ENCODE measurements at regions not wholly inside any gene's neighbourhood (a gene's known extent, or its start where the extent isn't known, plus 50 kb on each side); places are given as distances from the start of the nearest gene placed in this dataset.
"Not testable (repeated sequence)": the region's sequence is repeated elsewhere in the genome, so short reads cannot be mapped to it uniquely, and the experiment has no call there.

GRCh38 chr6:115582386-115582785 lies 478.3 kb downstream of the FRK start:
- ChIA-PET CTCF (ENCODE audit: low intra/inter-chr PET ratio, low total read pairs) (no interaction called here), POLR2A (no interaction called here)
- Histone ChIP-seq H3K9ac (ENCODE audit: insufficient read depth, low read depth, low read length) (no peak overlapping the region), H3K36me3 (replicated peaks in 1 of 2; ENCODE audit: control insufficient read depth in 1 of 2, insufficient read depth in 2 of 2, low read length in 2 of 2) (no peaks in the 10 kb centered on the region), H3K4me3 (replicated peaks in 1 of 3; ENCODE audit: insufficient read depth in 1 of 3, low read depth in 2 of 3, low read length in 3 of 3) (no peak overlapping the region), H3K27ac (ENCODE audit: extremely low read length, insufficient read depth, low read length) (no peak overlapping the region), H3K79me2 (ENCODE audit: insufficient read depth, low read length) (no peaks in the 10 kb centered on the region), H3K4me1 (ENCODE audit: insufficient read depth, low read length) (no peaks in the 10 kb centered on the region), H2AFZ (ENCODE audit: low read length) (no peak overlapping the region), H3K4me2 (ENCODE audit: low read depth, low read length) (no peak overlapping the region), H3K9me3 (ENCODE audit: low read length) (no peaks in the 10 kb centered on the region), H4K20me1 (ENCODE audit: insufficient read depth, low read length) (no peaks in the 10 kb centered on the region), H3K27me3 (ENCODE audit: control insufficient read depth in 1 of 2, insufficient read depth in 2 of 2, low read length in 2 of 2) (no peaks in the 10 kb centered on the region)
- no peak for TF ChIP-seq ZNF629 (CRISPR knock-in tag; conservative IDR thresholded peaks at IDR 0.05)
- TF ChIP-seq RFX1 (IDR thresholded peaks at IDR 0.05) = no peak
- TF ChIP-seq, protein P1, sequence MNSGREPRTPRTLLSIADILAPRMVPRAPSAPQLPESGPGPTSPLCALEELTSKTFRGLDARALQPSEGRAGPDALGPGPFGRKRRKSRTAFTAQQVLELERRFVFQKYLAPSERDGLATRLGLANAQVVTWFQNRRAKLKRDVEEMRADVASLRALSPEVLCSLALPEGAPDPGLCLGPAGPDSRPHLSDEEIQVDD (CRISPR knock-in tag; IDR thresholded peaks at IDR 0.05; ENCODE audit: borderline replicate concordance) = no peak
- TF ChIP-seq ZFX (CRISPR knock-in tag; IDR thresholded peaks at IDR 0.05; ENCODE audit: low read depth) = no peak
- TF ChIP-seq ZNF121 (CRISPR knock-in tag; IDR thresholded peaks at IDR 0.05) = no peak
- TF ChIP-seq, protein P2, sequence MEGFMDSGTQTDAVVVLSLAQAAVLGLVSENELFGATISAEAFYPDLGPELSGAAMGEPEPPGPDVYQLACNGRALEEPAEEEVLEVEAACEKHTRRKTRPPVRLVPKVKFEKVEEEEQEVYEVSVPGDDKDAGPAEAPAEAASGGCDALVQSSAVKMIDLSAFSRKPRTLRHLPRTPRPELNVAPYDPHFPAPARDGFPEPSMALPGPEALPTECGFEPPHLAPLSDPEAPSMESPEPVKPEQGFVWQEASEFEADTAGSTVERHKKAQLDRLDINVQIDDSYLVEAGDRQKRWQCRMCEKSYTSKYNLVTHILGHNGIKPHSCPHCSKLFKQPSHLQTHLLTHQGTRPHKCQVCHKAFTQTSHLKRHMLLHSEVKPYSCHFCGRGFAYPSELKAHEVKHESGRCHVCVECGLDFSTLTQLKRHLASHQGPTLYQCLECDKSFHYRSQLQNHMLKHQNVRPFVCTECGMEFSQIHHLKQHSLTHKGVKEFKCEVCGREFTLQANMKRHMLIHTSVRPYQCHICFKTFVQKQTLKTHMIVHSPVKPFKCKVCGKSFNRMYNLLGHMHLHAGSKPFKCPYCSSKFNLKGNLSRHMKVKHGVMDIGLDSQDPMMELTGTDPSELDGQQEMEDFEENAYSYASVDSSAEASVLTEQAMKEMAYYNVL (CRISPR knock-in tag; IDR thresholded peaks at IDR 0.05; ENCODE audit: borderline replicate concordance) = no peak
- TF ChIP-seq NKX3-1 (CRISPR knock-in tag; IDR thresholded peaks at IDR 0.05) = no peak
- no peak for TF ChIP-seq ZNF30 (CRISPR knock-in tag; IDR thresholded peaks at IDR 0.05)
- TF ChIP-seq ARID2 (CRISPR knock-in tag; IDR thresholded peaks at IDR 0.05; ENCODE audit: borderline replicate concordance) = no peak
- no peak for TF ChIP-seq ETV6 (CRISPR knock-in tag; conservative IDR thresholded peaks at IDR 0.05)
- no peak for TF ChIP-seq BHLHE40 (IDR thresholded peaks at IDR 0.05; ENCODE audit: low read length)
- TF ChIP-seq ZNF343 (CRISPR knock-in tag; IDR thresholded peaks at IDR 0.05) = no peak
- no peak for TF ChIP-seq GZF1 (CRISPR knock-in tag; IDR thresholded peaks at IDR 0.05)
- TF ChIP-seq SALL1 (CRISPR knock-in tag; IDR thresholded peaks at IDR 0.05) = no peak
- no peak for TF ChIP-seq CBFB (CRISPR knock-in tag; IDR thresholded peaks at IDR 0.05)
- TF ChIP-seq ZNF616 (CRISPR knock-in tag; IDR thresholded peaks at IDR 0.05; ENCODE audit: low read depth) = no peak
- TF ChIP-seq ZNF138 (CRISPR knock-in tag; IDR thresholded peaks at IDR 0.05; ENCODE audit: low read depth) = no peak
- no peak for TF ChIP-seq SAP130 (CRISPR knock-in tag; IDR thresholded peaks at IDR 0.05; ENCODE audit: low read depth)
- no peak for TF ChIP-seq ZSCAN22 (CRISPR knock-in tag; IDR thresholded peaks at IDR 0.05)
- TF ChIP-seq HNF4G (IDR thresholded peaks at IDR 0.05; ENCODE audit: borderline replicate concordance, low read depth, low read length) = no peak
- TF ChIP-seq HNF4G (CRISPR knock-in tag; IDR thresholded peaks at IDR 0.05; ENCODE audit: borderline replicate concordance, low read depth) = no peak
- BruUV-seq (replicated peaks) = no TSS peak
- in situ Hi-C loops (cut with HindIII; ENCODE audit: extremely low pct_ligation_motif_present, low pct_unique_long_range_greater_than_20kb) = no loop called here
- intact Hi-C loops (cut with micrococcal nuclease; ENCODE audit: unreplicated experiment) = no loop called here
- DNase-seq (ENCODE audit: low spot score) (no peak), FAIRE-seq (no peak), ATAC-seq (no peak)
- WGBS (ENCODE audit: low lambda C conversion rate) = 50% methylated on average over 2 of the region's 2 CpGs

DNA sequence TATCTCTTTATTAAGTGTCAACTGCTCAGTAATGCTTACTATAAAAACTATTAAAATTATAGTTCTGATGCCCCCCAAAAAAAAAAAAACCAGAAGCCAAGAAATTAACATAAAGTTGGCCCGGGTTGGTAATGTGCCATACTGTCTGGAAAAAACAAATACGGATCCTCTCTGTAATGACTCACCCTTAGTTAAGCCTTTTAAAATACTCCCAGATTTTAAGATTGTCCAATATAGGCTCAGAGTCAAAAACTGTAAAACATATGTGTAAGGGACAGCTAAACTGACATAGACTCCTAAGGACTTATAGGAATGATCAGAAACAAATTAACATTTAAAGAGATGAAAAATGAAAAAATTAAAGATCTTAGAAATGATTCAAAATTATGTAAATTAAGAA lies 481.1 kb downstream of the FRK start:
- CTCF ChIA-PET (ENCODE audit: low intra/inter-chr PET ratio, low total read pairs); FAIRE-seq: not testable (repeated sequence)

More for the DNA sequence above, 481.1 kb downstream of the FRK start:
- H3K79me2 ChIP-seq (ENCODE audit: insufficient read depth, low read length); H3K4me2 ChIP-seq (ENCODE audit: low read depth, low read length); H3K27me3 ChIP-seq (ENCODE audit: control insufficient read depth in 1 of 2, insufficient read depth in 2 of 2, low read length in 2 of 2); H3K9me3 ChIP-seq (ENCODE audit: low read length); H4K20me1 ChIP-seq (ENCODE audit: insufficient read depth, low read length); POLR2A ChIA-PET; intact Hi-C loops (cut with micrococcal nuclease; ENCODE audit: unreplicated experiment); BruUV-seq (replicated peaks); H2AFZ ChIP-seq (ENCODE audit: low read length); in situ Hi-C loops (cut with HindIII; ENCODE audit: extremely low pct_ligation_motif_present, low pct_unique_long_range_greater_than_20kb); H3K36me3 ChIP-seq (replicated peaks in 1 of 2; ENCODE audit: control insufficient read depth in 1 of 2, insufficient read depth in 2 of 2, low read length in 2 of 2); H3K4me3 ChIP-seq (replicated peaks in 1 of 3; ENCODE audit: insufficient read depth in 1 of 3, low read depth in 2 of 3, low read length in 3 of 3); ATAC-seq; DNase-seq (ENCODE audit: low spot score); H3K9ac ChIP-seq (ENCODE audit: insufficient read depth, low read depth, low read length); H3K27ac ChIP-seq (ENCODE audit: extremely low read length, insufficient read depth, low read length); H3K4me1 ChIP-seq (ENCODE audit: insufficient read depth, low read length): not testable (repeated sequence)
- 0% methylated on average over 2 of the region's 2 CpGs for WGBS (ENCODE audit: low lambda C conversion rate)

Data from HepG2 (cell line).